ENCODE measurements at regions not wholly inside any gene's neighbourhood (a gene's known extent, or its start where the extent isn't known, plus 50 kb on each side); places are given as distances from the start of the nearest gene placed in this dataset.

DNA sequence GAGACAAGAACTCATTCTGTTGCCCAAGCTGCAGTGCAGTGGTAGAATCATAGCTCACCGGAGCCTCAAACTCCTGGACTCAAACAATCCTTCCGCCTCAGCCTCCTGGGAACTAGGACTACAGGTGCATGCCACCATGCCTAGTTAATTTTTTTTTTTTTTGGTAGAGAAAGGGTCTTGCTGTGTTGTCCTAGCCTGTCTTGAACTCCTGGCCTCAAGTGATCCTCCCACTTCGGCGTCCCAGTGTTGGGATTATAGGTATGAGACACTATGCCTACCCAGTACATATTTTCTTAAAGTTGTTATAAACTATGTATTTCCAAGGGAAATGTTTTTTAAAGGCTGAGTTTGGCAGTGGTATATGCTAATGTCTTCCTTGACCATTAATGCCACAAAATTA is 412.6 kb downstream of the KLF12 start:
- ATAC-seq, result no peak
- intact Hi-C loops (cut with DNase I, micrococcal nuclease), result no loop called here

GRCh38 chr13:73720216-73720840 is 413.9 kb downstream of the KLF12 start:
- intact Hi-C loops (cut with DNase I, micrococcal nuclease), result no loop called here
- DNase-seq (no peak), ATAC-seq (no peak)

More for the DNA sequence above, 412.6 kb downstream of the KLF12 start:
- no peak for DNase-seq

DNA sequence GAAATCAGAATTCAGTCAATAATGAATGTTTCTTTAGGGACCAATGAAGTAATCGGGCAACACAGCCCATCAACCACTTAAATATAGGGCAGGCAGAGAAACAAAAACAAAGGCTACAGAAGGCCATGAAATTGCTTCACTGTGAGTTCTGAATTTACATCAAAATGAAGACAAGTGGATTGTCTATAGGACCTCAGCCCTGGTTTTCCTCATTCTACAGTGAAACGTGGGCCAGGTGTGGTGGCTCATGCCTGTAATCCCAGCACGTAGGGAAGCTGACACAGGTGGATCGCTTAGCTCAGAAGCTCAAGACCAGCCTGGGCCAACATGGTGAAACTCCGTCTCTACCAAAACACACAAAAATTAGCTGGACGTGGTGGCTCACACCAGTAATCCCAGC is 416.0 kb downstream of the KLF12 start:
- peak; percentile 15 for ATAC-seq
- intact Hi-C loops (cut with DNase I, micrococcal nuclease), result loop anchor here in 1 of 2 donors (10.0 kb wide), 1 partner anchor 913 kb away; no protein-coding TSS in a partner anchor
- DNase-seq, result no peak

- DNase-seq, result no peak
- intact Hi-C loops (cut with DNase I, micrococcal nuclease), result loop anchor here in 1 of 2 donors (10.0 kb wide), 1 partner anchor 913 kb away; no protein-coding TSS in a partner anchor
- ATAC-seq, result peak; percentile 85
These were observed 416.6 kb downstream of the KLF12 start for GRCh38 chr13:73717632-73718031.

DNA sequence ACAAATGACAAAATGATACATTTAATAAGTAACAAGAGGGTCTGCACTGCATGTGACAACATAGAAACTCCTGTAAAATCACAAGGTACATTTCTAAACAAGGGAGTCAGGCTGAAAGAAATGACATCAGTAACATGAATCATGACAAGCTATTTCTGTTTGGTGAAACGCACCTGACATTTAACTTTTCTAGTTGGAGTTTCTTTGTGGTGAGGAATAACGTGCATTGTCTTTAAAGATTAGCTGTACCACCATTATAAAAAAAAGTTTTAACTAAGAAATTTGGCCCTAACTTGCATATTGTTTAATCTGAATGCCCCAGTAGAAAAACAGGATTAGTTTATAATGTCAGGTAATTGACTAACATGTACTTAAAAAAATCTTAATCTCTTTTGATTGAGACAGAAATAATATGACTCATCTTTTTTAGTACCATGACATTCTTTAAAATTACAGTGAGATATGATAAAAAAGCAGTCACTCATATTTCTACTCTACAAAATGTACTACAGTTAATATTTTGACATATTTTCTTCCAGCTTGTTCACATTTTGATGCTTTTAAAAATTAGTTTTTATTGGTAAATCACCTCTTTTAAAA is 418.2 kb downstream of the KLF12 start:
- ATAC-seq (no peak), DNase-seq (no peak)
- intact Hi-C loops (cut with DNase I, micrococcal nuclease), result loop anchor here in 1 of 2 donors (10.0 kb wide), 1 partner anchor 911 kb away; no protein-coding TSS in a partner anchor

GRCh38 chr13:73715114-73715910 is 418.9 kb downstream of the KLF12 start:
- peak; percentile 9 for ATAC-seq

DNA sequence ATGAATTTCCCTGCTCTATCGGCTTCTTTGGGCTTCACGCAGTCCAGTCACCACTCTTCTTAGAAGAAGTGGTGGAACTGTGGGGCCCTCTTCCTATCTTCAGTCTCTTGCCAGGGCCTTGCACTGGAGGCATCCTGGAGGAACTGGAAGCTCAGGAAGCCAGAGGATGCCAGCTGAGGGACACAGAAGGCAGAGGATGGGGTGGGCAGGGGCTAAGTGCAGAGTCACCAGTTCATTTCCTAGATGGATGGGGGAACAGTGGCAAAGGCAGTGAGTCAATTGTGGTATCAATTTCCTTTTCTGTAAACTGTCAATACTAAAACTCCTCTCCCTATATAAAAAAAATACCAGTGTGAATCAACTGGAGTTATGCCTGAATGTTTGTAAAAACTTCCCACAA is 419.7 kb downstream of the KLF12 start:
- DNase-seq, result no peak
- ATAC-seq, result no peak
- intact Hi-C loops (cut with DNase I, micrococcal nuclease), result loop anchor here in 1 of 2 donors (10.0 kb wide), 1 partner anchor 910 kb away; no protein-coding TSS in a partner anchor

More at GRCh38 chr13:73715114-73715910, 418.9 kb downstream of the KLF12 start:
- intact Hi-C loops (cut with DNase I, micrococcal nuclease), result loop anchor here in 1 of 2 donors (10.0 kb wide), 1 partner anchor 911 kb away; no protein-coding TSS in a partner anchor
- DNase-seq, result no peak

GRCh38 chr13:73708393-73708985 is 425.7 kb downstream of the KLF12 start:
- ATAC-seq (peak; percentile 86), DNase-seq (peak; percentile 52 to 57)
- intact Hi-C loops (cut with DNase I, micrococcal nuclease), result no loop called here

GRCh38 chr13:73704587-73704986 is 429.6 kb downstream of the KLF12 start:
- no peak for DNase-seq
- ATAC-seq, result no peak
- intact Hi-C loops (cut with DNase I, micrococcal nuclease), result no loop called here

DNA sequence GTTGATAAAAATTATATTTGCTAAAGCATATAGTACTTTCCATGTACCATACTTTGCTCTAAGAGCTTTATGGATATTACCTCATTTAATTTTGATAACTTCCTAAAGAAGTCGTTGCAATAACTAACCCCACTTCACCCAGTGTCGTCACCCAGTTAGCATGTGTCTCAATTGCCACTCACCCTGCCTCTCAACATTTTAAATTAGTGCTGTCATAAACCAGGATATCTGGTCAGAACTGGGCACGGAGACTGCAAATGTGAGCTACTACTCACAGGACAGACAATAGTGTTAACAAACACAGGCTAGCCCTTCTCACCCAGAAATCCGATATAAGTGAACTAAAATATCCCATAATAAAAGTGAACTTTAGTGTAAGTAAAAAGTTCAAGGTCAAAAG is 430.6 kb downstream of the KLF12 start:
- DNase-seq (no peak), ATAC-seq (peak; percentile 61)
- intact Hi-C loops (cut with DNase I, micrococcal nuclease), result no loop called here

- peak; percentile 73 for ATAC-seq
- DNase-seq, result no peak
- intact Hi-C loops (cut with DNase I, micrococcal nuclease), result no loop called here
These were observed 431.7 kb downstream of the KLF12 start for GRCh38 chr13:73702419-73703071.

GRCh38 chr13:73701160-73701559 is 433.0 kb downstream of the KLF12 start:
- ATAC-seq (no peak), DNase-seq (no peak)
- intact Hi-C loops (cut with DNase I, micrococcal nuclease), result no loop called here

DNA sequence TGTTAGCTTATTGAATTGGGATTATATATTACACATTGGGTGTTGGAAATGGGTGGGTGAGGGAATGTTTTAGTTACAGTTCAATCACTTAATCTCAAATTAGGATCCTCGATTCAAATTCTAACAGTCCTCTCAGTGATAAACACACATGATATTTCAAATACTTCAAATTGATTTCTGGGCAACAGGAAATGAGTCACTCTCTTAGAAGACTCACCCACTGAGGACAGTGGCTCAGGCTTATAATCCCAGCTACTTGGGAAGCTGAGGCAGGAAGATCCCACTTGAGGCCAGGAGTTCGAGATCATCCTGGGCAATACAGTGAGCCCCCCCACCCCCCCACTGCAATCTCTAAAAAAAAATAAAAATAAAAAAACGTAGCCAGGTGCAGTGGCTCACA is 435.3 kb downstream of the KLF12 start:
- ATAC-seq, result no peak
- intact Hi-C loops (cut with DNase I, micrococcal nuclease), result no loop called here
- no peak for DNase-seq

- DNase-seq, result no peak
- intact Hi-C loops (cut with DNase I, micrococcal nuclease), result no loop called here
- no peak for ATAC-seq
These were observed 437.0 kb downstream of the KLF12 start for GRCh38 chr13:73697166-73697565.

DNA sequence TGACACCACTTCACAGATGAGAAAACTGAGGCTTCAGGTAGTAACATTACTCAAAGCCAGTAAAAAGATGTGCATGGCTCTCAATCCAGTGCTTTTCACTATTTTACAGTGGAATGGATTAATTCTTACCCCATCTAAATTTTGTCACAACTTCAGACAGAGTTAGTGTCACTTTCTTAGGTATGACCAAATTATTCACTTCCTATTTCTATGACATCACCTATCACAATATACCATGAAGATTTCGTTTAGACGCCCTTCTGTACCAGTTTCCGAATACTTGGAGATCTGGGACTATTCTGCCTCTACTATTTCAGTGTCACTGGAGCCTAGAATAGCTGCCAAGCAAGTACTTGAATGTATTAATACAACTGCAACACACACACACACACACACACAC is 437.5 kb downstream of the KLF12 start:
- DNase-seq, result no peak
- intact Hi-C loops (cut with DNase I, micrococcal nuclease), result no loop called here
- ATAC-seq, result no peak

DNA sequence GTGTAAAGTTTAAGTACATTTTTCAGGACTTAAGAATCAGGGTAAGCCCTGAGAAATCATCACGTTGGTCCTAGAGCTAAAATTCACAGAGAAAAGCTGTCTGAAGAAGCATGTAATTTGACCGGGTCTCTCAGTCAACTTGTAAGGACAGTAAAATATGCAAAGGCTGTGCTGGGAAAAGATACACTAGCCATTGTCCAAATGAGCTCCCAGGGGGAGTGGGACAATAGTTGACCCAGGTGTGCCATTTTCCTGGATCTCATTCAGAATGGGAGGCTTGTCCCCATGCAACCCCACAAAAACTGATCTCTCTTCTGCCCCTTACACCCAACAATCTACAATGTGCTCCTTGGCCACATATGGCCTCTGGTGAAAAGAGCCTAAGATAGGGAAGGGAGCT is 437.9 kb downstream of the KLF12 start:
- ATAC-seq (no peak), DNase-seq (no peak)
- intact Hi-C loops (cut with DNase I, micrococcal nuclease), result no loop called here

DNA sequence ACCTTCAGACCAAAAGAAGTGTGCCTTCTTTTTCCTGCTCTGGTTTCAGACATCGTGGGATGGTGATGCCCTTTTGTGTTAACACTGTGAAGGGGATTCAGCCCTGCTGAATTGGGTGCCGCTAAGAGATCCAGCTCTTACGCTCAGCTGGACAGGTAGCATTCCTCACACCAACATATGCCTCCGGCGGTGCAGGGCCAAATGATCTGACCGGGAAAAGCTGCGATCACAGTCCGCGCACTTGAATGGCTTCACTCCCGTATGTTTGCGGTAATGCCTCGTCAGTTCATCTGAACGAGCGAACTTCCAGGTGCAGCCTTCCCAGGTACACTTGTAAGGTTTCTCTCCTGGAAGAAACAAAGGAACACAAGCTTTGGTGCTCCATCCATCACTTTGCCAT is 438.9 kb downstream of the KLF12 start:
- no peak for ATAC-seq
- intact Hi-C loops (cut with DNase I, micrococcal nuclease), result no loop called here
- DNase-seq, result no peak

GRCh38 chr13:73693215-73693614 is 441.0 kb downstream of the KLF12 start:
- no peak for ATAC-seq
- intact Hi-C loops (cut with DNase I, micrococcal nuclease), result no loop called here
- DNase-seq, result no peak

DNA sequence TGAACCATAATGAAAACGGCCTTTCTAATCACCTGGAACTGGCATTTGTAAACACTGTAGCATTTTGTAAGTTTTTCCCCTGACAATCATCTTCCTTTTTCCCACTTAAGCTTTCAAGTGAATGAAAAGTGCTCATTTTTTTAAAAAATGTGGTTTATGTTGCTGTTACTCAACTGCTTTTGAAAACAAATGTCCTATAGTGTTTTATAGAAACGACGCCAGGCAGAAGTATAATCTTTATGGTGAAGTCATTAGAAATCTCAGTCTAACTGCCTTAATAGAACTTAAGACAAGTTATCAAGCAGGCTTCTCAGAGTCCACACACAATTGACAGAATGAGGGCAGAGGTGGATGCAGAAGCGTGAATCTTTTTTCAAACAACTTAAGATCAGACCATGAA is 442.3 kb downstream of the KLF12 start:
- DNase-seq, result no peak
- no peak for ATAC-seq
- intact Hi-C loops (cut with DNase I, micrococcal nuclease), result no loop called here

Measured in left colon (tissue), 2 donors.